Cardiac fibroblast (primary cell): ENCODE measurements at regions not wholly inside any gene's neighbourhood (a gene's known extent, or its start where the extent isn't known, plus 50 kb on each side); places are given as distances from the start of the nearest gene placed in this dataset.
A peak's percentile ranks its signal among the peaks of the same experiment; 100 is the strongest.

Source experiments
- DNase-seq, 2 donors: peaks; one replicate each; pipeline versions ENCODE4 v3.0.0 to v3.0.0-alpha.2; 2010; ENCODE audit warnings: low read depth in 2 of 2
- H3K4me3 ChIP-seq, 2 donors: replicated peaks in 1 of 2; 1 replicate in 1 of 2; 2 replicates in 1 of 2; pipeline ENCODE4 v1.5.1; 2011; ENCODE audit warnings: low read depth in 2 of 2, low read length in 2 of 2, mild to moderate bottlenecking in 2 of 2, moderate library complexity in 1 of 2
- TF ChIP-seq, protein P1 (sequence below): IDR thresholded peaks from one replicate; pipeline ENCODE4 v1.5.1; 2011; ENCODE audit warnings: low read depth, mild to moderate bottlenecking, low read length, inconsistent platforms

DNA sequence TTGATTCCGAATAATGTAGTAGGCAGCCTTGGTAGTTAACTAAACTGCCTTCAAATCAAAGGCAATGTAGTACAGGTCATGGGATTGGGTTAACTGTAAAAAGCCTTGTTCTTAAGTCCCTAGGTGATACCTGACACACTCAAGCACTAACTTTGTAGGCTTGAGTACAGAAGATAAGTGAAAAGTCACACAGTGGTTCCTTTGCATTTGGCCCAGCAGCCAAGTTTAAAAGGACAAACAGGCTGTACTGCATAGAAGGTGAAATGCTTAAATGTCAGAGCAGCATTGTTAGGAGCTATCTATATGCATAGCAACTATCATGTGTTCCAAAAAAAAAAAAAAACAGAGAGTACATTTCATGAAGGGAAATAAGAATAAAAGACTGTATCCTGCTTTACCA lies 178.4 kb downstream of the ATOH1 start:
- DNase-seq = no peak
- TF ChIP-seq, protein P1, sequence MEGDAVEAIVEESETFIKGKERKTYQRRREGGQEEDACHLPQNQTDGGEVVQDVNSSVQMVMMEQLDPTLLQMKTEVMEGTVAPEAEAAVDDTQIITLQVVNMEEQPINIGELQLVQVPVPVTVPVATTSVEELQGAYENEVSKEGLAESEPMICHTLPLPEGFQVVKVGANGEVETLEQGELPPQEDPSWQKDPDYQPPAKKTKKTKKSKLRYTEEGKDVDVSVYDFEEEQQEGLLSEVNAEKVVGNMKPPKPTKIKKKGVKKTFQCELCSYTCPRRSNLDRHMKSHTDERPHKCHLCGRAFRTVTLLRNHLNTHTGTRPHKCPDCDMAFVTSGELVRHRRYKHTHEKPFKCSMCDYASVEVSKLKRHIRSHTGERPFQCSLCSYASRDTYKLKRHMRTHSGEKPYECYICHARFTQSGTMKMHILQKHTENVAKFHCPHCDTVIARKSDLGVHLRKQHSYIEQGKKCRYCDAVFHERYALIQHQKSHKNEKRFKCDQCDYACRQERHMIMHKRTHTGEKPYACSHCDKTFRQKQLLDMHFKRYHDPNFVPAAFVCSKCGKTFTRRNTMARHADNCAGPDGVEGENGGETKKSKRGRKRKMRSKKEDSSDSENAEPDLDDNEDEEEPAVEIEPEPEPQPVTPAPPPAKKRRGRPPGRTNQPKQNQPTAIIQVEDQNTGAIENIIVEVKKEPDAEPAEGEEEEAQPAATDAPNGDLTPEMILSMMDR = no peak
- no peak overlapping the region for H3K4me3 ChIP-seq

DNA sequence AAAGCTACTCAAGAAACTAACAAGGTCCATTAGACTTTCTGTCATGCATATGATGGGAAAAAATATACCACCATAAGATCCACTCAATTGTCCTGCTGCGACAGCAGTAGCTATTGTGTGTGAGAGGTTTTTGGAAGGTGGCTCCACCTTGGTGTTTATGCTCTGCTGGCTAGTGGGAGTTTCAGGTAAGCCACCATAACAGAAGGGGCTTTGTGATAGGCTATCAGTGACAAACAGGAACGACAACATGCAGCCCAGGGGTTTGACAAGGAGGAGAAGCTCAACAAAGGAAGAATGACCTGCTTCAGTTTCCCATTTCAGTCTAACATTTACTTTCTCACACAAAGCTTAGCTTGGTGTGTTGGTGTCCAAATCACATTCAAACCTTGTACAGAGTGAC lies 182.6 kb downstream of the ATOH1 start:
- no peak for DNase-seq
- TF ChIP-seq, protein P1 = no peak
- no peak overlapping the region for H3K4me3 ChIP-seq

DNA sequence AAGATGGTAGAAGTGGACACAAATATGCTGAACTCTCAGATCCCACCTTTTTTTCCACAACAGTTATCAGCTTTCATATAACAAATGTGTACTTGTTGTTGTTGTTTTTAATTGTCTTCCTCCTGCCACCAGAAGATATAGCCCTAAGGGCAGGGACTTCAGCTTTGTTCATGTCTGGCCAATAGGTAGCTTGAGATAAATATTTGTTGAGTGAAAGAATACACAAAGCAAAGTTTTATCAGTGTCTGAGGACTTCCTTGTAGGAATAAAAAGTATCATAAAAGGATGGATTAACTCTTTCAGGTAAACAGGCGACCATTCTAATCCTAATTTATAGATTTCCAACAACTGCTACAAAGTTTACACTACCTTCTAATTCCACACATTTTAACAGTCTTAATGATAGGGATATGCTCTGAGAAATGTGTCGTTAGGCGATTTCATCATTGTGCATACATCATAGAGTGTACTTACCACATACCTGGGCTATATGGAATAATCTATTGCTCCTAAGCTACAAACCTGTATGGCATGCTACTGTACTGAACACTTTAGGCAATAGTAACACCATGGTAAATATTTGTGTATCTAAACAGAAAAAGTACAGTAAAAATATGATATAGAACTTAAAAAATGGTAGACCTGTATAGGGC lies 186.1 kb downstream of the ATOH1 start:
- no peak for DNase-seq
- no peak overlapping the region for H3K4me3 ChIP-seq
- TF ChIP-seq, protein P1 = no peak

DNA sequence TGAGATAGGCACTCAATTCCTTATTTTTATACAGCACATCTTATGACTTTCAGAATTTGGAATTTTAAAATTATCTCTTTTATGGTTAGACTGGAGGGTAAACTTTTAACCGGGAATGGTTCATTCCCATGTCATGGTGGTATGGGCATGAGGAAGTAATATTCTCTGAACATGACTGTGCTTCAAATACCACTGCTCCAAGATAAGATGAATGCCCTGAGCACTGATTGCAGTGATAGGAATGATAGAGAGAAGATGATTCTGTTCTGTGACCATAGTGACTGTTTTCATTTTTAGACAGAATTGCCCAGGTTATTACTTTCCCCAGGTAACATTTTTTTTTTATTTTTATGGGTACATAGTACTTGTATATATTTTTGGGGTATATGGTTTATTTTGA lies 187.4 kb downstream of the ATOH1 start:
- TF ChIP-seq, protein P1 = no peak
- DNase-seq = no peak
- no peak overlapping the region for H3K4me3 ChIP-seq

DNA sequence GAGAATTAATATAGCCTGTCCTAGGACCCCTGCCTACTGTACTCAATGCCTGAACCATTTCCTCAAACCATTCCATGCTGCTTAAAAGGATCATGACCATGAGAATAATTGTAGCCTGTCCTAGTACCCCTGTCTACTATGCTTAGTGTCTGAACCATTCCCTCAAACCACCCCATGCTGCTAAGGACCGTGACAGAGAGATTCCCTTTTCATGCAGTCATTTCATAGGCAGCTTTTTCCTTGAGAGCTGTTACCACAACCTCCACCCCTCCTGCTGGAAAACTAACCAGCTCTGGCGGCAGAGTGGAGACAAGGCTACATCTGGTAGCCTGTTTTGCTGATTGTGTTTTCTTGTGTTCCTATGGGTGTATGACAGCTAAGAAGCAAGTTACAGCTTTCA lies 174.9 kb upstream of the SMARCAD1 start:
- TF ChIP-seq, protein P1 = no peak
- no peak for DNase-seq

DNA sequence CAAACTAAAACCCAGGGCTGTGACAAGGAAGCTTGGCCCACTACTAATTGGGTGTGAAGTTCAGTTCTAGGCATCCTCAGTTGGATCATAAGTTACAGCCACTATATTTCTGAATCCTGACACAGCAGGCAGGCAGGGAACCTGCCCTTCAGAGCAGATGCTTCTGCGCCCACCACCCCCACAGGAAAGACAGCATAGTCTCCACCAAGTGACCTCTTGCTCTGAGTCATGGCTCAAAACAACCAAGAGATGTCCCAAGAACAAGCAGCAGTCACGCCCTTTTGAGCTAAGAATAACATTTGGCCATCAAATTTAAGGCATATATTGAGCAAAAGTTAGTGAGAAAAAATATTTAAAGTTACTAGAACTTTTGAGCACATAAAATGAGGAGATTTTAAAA lies 170.7 kb upstream of the SMARCAD1 start:
- TF ChIP-seq, protein P1 = no peak
- no peak overlapping the region for H3K4me3 ChIP-seq
- peak in 1 of 2 donors; percentile 1 for DNase-seq

More for the DNA sequence above, 174.9 kb upstream of the SMARCAD1 start:
- no peak overlapping the region for H3K4me3 ChIP-seq

- DNase-seq = no peak
- TF ChIP-seq, protein P1 = no peak
- H3K4me3 ChIP-seq = no peak overlapping the region
Observed at GRCh38 chr4:94038195-94038594, 169.5 kb upstream of the SMARCAD1 start.
